Stimulated activated CD4-positive, alpha-beta T cell treated with anti-CD3 and anti-CD28 coated beads, Interleukin-15, amount 100 ng/mL, for 1 hour (primary cell): ENCODE measurements at regions not wholly inside any gene's neighbourhood (a gene's known extent, or its start where the extent isn't known, plus 50 kb on each side); places are given as distances from the start of the nearest gene placed in this dataset.
"Not testable (repeated sequence)": the region's sequence is repeated elsewhere in the genome, so short reads cannot be mapped to it uniquely, and the experiment has no call there.

Experiments
- DNase-seq, 2 donors: peaks; one replicate each; pipeline ENCODE4 v3.0.0-alpha.2; 2020; ENCODE audit warnings: low read depth in 1 of 2, low spot score in 1 of 2

DNA sequence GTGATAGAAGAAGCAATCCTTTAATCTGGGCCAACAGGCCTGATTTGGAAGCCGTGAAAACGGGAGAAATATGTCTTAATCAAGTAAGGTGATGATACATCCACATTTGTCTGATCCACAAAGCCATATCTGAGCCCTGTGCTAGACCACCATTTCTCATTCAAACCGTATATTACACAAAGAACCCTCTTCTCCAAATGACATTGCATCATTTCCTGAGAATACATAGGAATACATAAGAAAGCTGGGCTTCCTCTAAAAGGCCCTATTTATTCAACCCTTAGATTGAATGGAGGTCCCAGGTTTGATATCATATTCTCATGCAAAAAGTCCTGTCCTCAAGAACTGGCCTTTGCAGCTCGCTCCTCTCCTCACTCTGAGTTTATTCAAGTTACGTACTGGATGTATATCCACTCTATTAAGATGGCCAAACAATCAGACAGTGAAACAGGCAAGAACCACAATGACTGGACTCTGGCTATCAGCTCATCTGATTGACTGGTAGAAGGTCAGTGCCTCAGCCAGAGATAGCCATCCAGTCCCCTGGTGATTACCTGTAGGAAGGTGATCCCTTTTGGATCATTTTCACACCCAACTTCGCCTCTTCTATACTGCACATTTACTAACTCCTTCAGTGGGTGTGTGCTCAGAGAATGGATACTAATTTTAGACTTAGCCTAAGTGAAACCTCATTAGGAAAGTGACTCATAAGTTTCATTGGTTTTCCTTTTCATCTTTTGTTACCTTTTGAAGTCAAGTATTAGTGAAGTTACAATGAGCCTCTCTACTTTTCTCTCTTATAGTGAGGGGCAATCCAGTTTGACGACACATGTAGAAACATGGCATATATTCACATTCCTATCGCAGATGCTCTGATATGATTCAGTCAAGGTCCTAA is 167.6 kb upstream of the WWC1 start:
- DNase-seq: no peak

DNA sequence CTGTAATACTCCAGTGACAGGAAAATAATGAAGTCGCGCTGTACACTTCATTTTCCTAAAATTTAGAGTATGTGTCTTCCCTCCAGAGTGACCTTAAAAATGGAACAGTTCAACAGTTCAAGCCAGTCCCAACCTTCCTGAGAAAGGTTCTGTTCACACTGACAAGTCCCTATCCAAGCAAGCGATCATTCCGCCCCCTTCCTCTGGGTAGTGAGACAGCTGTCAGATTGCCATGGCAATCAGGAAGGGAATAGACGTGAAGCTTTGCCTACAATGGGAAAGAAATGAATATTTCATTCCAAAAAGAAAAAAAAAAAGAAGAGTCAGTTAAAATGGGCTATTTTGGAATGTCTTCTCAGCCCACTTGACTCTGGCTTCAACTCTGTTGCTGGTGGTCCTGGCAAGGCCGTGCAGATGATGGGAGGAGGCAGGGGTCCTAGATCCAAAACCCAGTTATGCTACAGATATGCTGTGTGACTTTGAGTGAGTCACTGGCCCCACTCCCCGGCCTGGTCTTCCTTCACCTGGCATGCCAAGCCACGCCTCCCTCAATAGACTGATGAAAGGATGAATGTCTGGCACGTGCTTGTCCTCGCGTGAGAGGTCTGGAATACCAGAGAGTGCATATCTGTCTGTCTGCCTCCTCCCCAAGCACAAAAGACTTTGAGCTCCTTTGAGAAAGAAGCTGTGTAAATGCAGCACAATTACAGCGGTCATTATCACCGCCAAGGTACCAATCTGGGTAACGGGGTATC is 165.8 kb upstream of the WWC1 start:
- no peak for DNase-seq

- no peak for DNase-seq
These were observed 164.8 kb upstream of the WWC1 start for GRCh38 chr5:168126606-168127005.

DNA sequence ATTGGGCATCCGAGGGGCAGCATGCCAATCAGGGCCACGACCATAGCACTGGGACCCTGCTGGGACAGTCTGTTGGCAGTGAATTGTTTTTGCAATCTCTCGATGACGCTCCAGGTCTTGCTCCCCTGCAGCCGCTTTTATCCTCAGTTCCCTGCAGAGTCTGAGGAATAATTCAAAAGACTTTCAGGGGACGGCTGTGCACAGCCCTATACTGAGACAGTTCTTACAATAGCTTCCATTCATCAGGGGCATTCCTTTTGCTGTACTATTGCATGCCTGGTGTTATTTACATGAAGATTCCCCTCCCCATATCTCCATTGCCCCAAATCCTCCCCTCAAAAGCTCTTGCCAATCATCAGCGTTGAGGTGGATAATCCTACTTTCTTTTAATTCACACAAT is 163.3 kb upstream of the WWC1 start:
- no peak for DNase-seq

- no peak for DNase-seq
These were observed 162.9 kb upstream of the WWC1 start for GRCh38 chr5:168128557-168128956.

DNA sequence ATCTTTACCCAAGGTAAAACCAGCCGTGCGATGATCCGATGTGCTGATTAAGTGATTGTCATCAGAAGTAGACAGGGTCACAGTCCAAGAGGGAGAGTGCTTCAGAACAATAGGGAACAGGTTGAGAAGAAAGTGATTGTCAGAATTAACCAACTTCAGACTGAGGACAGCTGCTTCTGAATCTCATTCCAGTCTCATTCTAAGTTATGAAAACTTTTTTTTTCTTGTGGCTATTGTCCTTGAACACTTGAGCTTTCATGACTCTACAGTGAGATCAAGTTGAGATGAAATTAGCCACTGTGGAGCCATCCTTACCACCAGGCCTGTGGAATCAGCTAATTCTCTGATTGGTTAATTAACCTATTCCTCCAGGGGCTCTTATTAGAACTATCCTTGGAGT is 159.9 kb upstream of the WWC1 start:
- DNase-seq: no peak

GRCh38 chr5:168132241-168132641 is 159.2 kb upstream of the WWC1 start:
- no peak for DNase-seq

GRCh38 chr5:168135897-168136296 is 155.5 kb upstream of the WWC1 start:
- DNase-seq: no peak

DNA sequence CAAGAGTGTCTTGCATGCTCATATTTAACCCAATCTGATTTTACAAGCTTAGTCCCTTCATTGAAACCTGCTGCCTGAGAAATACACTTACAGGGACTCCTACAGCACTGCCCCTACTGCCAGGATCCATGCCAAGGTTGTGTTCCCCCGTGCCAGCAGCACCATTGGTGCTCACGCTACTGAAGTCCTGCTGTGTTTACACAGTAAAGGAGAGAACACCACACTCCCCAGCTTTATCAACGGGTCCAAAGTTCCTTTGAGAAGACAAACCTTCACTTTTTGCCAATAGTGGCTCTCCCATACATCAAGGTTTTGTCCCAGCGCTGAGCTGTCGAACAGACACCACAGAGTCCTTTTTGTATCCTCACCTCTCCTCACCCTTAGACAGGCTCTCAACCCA is 155.1 kb upstream of the WWC1 start:
- no peak for DNase-seq

- no peak for DNase-seq
These were observed 154.2 kb upstream of the WWC1 start for GRCh38 chr5:168137265-168137664.

DNA sequence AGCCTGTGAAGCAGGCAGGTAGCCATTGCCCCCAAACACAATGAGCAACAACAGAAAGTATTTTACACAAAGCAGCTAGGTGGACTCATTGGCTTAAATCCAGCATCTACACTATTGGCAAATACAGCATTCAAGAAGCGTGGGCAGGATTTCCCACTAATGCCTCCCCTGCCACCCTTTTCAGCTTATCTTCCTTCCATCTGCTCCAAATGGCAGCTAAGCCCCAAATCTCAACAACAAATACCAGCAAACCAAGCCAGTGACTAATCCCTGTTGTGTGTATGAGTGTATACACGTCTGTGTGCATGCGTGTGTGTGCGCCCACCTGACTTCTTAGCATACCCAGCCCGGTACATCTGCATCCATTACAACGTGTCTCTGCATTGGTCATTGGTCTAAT is 151.2 kb upstream of the WWC1 start:
- DNase-seq: no peak

GRCh38 chr5:168142402-168142801 is 149.0 kb upstream of the WWC1 start:
- no peak for DNase-seq

GRCh38 chr5:168143521-168143920 is 147.9 kb upstream of the WWC1 start:
- not testable (repeated sequence) for DNase-seq

DNA sequence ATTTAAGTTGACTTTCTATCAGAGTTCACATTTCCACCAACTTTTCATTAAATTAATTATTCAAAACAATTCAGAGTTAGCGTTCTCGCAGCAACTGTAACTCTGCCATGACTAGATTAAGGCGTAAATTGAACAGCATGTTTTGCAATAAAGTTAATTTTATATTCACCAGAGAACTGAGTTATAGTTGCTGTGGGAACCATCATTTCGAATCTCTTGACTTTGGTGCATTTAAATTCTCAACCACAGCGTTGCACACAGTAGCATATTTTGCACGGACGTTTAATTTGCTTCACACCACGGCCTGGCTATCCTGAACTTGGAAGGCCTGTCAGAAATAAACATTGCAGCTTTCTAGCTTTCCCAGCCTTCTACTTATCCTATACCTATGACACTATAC is 144.3 kb upstream of the WWC1 start:
- DNase-seq: no peak

DNA sequence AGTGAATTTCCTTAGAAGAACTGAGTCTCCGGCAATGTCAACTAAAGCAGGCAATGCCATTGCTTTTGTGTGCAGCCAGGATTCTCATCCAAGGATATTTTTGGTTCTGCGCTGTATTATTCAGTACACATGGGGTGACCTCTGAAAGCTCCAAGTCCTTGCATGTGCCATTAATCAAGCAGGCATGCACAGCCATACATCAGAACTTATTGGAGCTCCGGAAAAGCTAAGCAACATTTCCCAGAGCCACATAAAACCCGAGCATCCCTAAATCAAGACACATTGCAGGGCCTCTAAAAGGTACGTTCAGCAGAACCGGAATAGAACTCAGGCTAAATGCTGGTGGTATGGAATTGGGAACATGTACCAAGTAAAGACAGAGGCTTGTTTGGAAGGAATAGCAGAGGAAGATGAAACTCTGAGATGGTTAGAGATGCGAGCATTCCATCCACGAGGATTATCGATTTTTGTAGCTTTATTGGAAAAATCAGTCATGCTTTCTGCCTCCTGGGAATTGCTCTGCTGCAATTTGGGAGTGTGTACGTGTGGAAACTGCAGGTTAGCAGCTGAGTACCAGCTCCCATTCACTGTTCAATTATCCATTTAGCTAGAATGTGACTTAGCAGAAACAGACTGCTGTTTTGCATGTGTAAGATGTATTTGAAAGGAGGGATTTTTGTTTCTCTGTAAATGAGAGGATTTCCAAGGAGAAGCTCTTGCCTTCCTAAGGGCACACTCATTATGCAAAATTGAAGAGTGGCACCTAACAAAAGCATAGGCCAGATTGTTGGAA is 143.7 kb upstream of the WWC1 start:
- DNase-seq: no peak

- DNase-seq: no peak
These were observed 140.4 kb upstream of the WWC1 start for GRCh38 chr5:168151041-168151440.

GRCh38 chr5:168152660-168153059 is 138.8 kb upstream of the WWC1 start:
- DNase-seq: no peak

DNA sequence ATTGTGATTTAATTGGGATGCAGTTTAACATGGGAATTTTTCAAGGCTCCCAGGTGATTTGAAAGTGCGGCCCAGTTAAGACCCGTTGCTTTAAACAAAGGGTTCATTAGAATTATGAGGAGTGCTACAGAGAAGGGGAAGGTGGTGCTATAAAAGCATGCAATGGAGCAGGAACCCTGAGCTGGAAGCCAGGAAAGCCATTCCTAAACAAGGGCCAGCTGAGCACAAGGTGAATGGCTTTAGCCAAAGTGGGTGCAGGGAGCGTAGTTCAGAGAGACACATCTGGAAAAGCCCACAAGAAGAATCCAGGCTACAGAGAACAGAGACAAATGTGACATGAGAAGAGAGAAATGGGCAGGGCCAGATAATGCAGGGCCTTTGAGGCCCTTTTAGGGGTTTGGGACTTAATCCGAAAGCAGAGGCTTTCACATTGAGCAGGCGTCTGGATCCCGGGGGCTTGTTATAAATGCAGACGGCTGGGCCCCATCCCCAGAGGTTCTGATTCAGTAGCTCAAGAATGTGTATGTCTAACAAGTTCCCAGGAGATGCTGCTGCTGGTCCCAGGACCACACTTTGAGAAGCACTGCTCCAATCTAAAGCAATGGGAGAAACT is 138.1 kb upstream of the WWC1 start:
- no peak for DNase-seq

DNA sequence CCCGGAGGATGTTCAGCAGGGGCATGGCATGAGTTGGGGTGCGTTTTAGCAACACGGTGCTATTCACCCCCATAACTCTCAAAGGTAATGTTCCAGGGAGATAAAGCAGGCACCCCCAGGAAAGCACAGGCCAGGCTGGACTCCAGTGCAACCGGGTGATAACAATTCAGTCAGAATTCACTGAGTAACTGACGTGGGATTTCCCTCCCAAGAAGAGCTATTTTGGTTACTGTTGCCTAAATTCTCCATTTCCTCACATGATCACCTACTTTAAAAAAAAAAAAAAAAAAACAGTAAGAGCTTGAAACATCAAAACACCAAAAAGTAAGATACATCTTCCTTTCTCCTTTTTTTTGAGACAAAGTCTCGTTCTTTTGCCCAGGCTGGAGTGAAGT is 137.6 kb upstream of the WWC1 start:
- no peak for DNase-seq

DNA sequence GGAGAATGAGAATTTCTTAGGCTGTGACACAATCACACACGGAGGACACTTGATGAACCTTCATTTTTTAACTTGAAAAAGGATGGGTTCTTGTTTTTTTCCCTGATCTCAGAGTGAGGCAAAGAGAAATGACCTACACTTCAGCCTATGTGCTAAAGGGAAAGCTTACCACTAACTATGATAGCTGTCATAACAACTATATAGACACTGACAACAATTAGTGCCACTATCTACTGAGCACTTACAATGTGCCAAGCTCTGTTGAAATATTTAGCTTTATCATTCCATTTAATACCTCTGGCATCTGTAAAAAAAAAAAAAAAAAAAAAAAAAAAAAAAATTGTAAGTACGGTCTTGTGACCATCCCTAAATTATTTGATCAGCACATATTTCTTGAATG is 135.9 kb upstream of the WWC1 start:
- DNase-seq: no peak

- no peak for DNase-seq
These were observed 135.3 kb upstream of the WWC1 start for GRCh38 chr5:168156170-168156569.
